GM19351 (cell line): ENCODE measurements at regions not wholly inside any gene's neighbourhood (a gene's known extent, or its start where the extent isn't known, plus 50 kb on each side); places are given as distances from the start of the nearest gene placed in this dataset.

Experiments
- ATAC-seq: cut with Tn5 transposase; IDR thresholded peaks from one replicate; pipeline ENCODE4 v1.9.1; 2021; ENCODE audit warnings: mild to moderate bottlenecking, moderate library complexity; ENCODE audit not compliant: unreplicated experiment

- ATAC-seq: no peak
These were observed 514.1 kb downstream of the MED13L start for GRCh38 chr12:115763376-115763775.

- ATAC-seq: no peak
These were observed 514.6 kb downstream of the MED13L start for GRCh38 chr12:115762936-115763335.

DNA sequence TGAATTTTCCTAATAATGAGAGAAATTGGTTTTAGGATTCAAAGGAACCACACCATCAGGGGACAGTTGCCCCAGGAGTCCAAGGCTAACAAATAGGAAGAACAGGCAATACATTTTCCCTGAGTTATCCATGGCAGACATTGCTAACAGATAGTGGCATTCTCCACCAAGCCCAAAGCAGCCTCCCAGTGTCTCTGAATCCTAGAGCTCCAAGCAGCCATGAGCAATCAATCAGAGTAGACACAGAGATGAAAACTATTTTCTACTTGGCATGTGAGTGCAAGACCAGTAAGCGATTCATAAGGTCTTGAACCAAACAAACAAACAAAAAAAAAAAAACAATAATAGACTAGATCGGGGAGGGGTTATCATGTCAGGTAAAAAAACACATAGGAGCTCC, 515.7 kb downstream of the MED13L start:
- ATAC-seq: no peak

- ATAC-seq: no peak
These were observed 517.3 kb downstream of the MED13L start for GRCh38 chr12:115760231-115760630.

GRCh38 chr12:115758877-115759620, 518.4 kb downstream of the MED13L start:
- no peak for ATAC-seq

GRCh38 chr12:115758183-115758582, 519.3 kb downstream of the MED13L start:
- no peak for ATAC-seq

- ATAC-seq: no peak
These were observed 520.7 kb downstream of the MED13L start for GRCh38 chr12:115756804-115757203.

DNA sequence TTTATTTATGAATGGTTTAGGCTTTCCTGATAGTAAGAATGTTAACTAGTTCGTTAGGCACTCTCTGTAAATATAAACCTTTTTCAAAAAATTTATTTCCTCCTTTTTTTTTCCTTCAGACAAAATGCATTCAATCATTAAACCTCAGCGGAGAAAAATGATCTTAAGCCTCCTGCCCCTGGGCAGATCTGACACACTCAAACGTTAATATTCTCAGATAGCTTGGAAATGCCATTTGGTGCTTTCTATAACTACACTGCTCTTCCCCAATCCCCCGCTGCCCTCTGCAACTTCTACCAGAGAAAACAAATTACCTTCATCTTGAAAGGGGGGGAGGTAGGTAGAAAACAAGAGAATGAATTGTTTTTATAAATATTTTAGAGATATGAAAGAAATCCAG, 521.2 kb downstream of the MED13L start:
- no peak for ATAC-seq

DNA sequence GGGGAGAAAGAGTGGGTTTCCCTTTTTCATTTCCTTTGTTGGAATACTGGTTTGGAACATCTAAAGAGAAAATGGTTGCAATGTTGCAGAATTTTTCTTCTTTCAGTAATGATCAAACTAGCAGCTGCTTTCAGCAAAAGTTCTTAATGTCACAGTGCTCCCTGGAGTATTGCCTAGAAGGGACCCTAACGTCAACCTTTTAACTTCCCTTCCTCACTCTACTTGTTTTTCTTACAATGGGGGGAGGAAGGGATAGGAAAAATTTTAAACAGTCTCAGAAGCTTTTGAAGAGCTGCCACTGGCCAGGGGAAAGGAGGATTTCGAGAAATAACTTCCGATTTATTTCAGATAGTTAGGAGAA, 521.8 kb downstream of the MED13L start:
- no peak for ATAC-seq

DNA sequence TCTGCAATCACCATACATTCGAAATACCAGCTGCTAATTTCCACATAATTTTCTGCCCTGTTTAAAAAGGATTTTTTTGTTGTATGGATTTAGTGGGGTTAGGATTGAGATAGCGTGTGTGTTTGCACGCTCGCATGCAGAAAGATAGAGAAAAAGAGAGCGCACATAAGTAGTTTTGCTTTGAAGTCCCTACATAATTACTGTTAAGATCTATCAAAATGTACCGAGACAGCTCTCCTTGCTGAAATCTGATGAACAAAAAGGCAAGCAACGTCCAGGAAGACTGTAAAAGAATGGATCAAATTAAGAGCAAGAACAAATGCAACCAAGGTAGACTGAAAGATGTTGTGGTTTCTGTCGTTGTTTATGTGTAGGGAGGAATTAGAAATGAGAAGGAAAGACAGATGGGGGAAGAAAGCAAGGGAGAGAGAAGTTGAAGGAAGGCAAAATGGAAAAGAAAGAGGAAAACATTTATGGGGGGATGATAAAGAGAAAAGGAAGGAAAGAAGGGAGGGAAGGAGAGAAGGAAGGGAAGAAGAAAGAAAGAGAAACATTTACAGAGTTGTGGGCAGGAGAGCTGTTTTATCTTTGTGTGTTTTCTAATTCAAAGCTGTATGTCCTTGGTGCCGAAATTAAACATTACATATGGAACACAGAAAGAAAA, 522.3 kb downstream of the MED13L start:
- ATAC-seq: no peak

GRCh38 chr12:115752913-115753726, 524.4 kb downstream of the MED13L start:
- ATAC-seq: peak; percentile 69

- ATAC-seq: no peak
These were observed 525.3 kb downstream of the MED13L start for GRCh38 chr12:115752156-115752555.

DNA sequence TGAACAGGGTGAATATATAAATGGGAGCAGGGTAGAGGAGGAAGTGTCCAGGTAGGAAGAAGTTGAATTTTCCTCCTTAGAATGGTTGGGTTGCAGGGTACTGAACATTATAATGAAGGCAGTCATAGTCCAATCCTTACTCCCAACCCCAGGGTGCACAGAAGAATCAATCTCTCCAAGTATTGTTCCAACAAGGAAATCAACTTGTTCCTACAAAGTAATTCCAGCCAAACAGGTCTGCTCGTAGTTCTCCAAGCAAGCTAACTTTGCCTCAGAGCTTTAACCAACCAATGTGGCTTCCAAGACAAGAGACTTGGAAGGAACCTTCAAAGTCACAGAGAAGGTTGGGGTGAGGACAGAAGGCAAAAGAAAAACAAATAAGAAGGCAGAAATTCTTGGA, 527.2 kb downstream of the MED13L start:
- ATAC-seq: no peak

DNA sequence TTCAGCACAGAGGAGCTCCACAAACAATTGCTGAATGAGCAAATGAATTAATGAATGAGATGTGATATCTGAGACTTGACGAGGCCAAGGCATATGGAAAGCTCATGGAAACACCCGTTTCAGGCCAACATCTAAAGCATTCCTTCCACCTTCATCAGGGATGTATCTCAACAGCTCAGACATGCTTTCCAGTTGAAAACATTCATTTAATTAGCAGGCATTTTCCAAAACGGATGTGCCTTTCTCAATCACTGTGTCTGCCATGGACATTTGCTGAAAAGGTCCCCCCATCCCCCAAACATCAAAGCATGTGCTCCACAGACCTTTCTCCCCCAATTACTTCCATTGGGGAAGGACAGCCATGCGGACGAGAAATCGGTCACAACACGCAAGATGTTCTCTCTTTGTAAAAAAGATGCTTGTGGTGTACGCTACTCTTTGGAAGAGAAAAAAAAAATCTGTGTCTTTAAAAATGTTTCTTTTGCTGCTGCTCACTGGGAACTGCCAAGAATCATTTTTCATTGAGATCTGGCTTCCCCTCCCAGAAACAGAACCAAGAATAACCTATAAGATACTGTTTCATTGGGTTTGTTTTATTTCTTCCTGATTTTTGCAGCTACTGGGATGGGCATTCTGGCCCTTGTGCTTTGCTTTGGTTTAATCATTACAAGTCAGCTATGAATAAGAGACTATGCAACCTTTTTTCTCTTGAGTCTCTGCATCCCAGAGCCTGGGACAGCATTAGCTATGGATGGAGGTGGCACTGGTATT, 528.2 kb downstream of the MED13L start:
- no peak for ATAC-seq

DNA sequence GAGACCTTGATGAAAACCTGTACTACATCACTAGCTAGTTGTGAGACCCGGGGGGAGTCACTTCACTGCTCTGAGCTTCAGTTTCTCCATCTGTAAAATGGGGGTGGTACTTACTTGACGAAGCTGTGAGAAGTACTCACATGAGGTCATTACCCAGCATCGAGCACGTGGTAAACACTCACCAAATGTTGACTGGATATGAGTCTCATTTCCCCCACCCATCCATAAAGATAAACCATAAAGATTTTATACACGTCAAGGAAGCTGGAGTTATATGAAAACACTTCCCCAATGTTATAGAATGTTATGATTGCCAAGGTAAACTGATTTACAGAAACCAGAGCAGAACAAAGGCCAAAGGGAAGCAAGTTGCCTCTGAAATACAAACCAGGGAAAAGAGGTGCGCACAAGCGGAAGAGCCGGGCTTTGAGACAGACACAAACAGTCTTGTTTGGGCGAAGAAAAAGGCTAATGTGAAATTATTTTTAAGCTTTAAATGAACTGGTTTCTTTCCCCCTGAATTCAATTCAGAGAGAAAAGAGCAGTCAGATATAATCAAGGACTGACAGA, 536.8 kb downstream of the MED13L start:
- no peak for ATAC-seq

DNA sequence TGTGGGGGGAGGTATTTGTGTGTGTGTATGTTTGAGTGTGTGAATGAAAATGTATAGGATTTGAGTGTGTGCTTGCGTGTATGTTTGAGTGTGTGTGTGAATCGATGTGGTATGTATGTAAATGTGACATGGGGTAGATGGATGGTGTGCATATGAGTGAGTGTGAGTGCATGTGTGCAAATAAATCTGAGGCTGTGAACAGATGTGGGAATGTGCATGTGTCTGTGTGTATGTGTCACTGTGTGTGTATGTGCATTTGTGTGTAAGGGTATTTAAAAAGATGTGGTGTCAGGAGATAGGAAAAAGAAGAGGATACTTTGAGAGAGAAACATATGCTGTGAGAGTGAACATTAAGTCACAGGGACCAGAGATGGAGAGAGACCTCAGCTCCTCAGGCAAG, 539.6 kb downstream of the MED13L start:
- ATAC-seq: no peak

- no peak for ATAC-seq
These were observed 541.1 kb downstream of the MED13L start for GRCh38 chr12:115736360-115736759.

DNA sequence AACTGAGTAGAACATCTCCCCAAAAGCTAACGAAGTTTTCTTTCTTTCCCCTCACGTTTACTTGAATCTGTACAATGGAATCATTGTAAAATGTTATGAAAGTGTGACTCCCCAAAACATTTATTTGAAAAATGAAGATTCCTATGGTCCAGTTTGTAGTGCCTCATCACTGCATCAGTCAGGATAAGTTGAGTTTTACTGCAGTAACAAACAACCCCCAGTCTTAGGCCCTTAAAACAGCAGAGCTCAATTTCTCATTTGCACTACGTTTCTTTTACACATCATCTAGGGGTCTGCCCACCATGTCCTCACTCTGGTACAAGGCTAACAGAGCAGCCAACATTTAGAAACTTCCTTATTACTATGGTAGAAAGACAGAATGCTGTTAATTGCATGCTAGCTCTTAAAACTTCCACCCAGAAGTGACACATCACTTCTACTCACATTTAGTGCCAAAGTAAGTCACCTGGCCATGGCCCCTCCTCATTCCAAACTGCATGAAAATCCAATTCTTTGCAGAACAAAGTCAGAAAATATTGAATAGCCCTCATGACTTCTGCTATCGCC, 546.4 kb downstream of the MED13L start:
- ATAC-seq: no peak

DNA sequence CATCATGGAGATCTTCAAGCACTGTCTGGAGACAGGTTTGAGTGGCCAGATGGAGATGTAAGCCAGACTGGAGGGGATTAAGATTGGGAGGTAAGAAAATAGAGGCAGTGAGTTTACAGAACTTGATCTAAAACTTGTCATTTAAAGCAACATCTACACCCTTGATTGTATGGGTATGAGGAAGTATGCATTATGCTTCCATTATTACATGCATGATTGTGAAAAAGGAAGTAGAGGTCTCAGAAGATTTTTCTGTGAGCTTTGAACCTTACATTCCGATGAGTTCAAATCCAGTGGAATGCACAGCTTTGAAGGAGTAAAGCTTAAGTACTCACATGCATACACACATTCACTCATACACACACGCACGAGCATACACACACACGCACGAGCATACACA, 550.8 kb downstream of the MED13L start:
- ATAC-seq: no peak

- ATAC-seq: no peak
These were observed 555.3 kb downstream of the MED13L start for GRCh38 chr12:115722181-115722580.
